Aorta (tissue), 5 donors: ENCODE measurements at regions not wholly inside any gene's neighbourhood (a gene's known extent, or its start where the extent isn't known, plus 50 kb on each side); places are given as distances from the start of the nearest gene placed in this dataset.
A peak's percentile ranks its signal among the peaks of the same experiment; 100 is the strongest.
"Not testable (repeated sequence)": the region's sequence is repeated elsewhere in the genome, so short reads cannot be mapped to it uniquely, and the experiment has no call there.

ENCODE experiments used
- ATAC-seq: fragments of 200-7000 bp; cut with Tn5 transposase; one replicate; pipeline ENCODE4 v1.9.1; 2022; ENCODE audit warnings: moderate library complexity; ENCODE audit not compliant: low FRiP score
- DNase-seq, 2 donors: peaks; one replicate each; pipeline ENCODE4 v3.0.0-alpha.2; 2020
- H3K27ac ChIP-seq, 2 donors: one replicate each; pipeline ENCODE4 v1.5.1; 2013; ENCODE audit warnings: low read length in 2 of 2, mild to moderate bottlenecking in 2 of 2, moderate library complexity in 2 of 2, control low read depth in 1 of 2, inconsistent platforms in 1 of 2, low read depth in 1 of 2
- H3K27me3 ChIP-seq, 2 donors: one replicate each; pipeline ENCODE4 v1.6.1; 2013; ENCODE audit warnings: control low read depth in 1 of 2, low read length in 1 of 2, mild to moderate bottlenecking in 1 of 2, moderate library complexity in 1 of 2; ENCODE audit not compliant: insufficient read depth in 2 of 2, control insufficient read depth in 1 of 2
- H3K36me3 ChIP-seq, 2 donors: one replicate each; pipeline ENCODE4 v1.6.1; 2013; ENCODE audit warnings: control low read depth in 1 of 2, low read length in 1 of 2, mild to moderate bottlenecking in 1 of 2; ENCODE audit not compliant: insufficient read depth in 2 of 2, control insufficient read depth in 1 of 2
- H3K4me1 ChIP-seq, 2 donors: one replicate each; pipeline ENCODE4 v1.6.1; 2013; ENCODE audit warnings: low read length in 2 of 2, control low read depth in 1 of 2, mild to moderate bottlenecking in 1 of 2, moderate library complexity in 1 of 2; ENCODE audit not compliant: insufficient read depth in 2 of 2, control insufficient read depth in 1 of 2
- H3K4me3 ChIP-seq, 2 donors: one replicate each; pipeline ENCODE4 v1.5.1; 2013; ENCODE audit warnings: low read length in 2 of 2, control low read depth in 1 of 2, mild to moderate bottlenecking in 1 of 2
- H3K9me3 ChIP-seq: one replicate; pipeline ENCODE4 v1.6.1; 2013; ENCODE audit warnings: mild to moderate bottlenecking, low read length; ENCODE audit not compliant: control insufficient read depth
- WGBS, 2 donors: extraction: QIAGEN DNeasy Blood & Tissue Kit; methylation state at CpG; one replicate each; pipeline ENCODE4 v1.1.7; 2013; 5-methylcytosine and 5-hydroxymethylcytosine counted together
- intact Hi-C, 2 donors: fragments of 100-400 bp; cut with DNase I; formaldehyde crosslinking; loops; one replicate each; pipeline versions ENCODE4 v1.14.2 to v1.15.0; 2022
- donor health status: healthy with polysubstance abuse.
- donor health status: Bipolar disorder and iron deficiency.
- donor health status: DM: no; HTN: no; CAD: no.
- donor health status: DM: no; HTN: no; CAD: no.
- donor health status: DM: yes; HTN: yes; CAD: no.

GRCh38 chr20:29743101-29743931, 1514.1 kb upstream of the DEFB115 start:
- no peak overlapping the region for H3K4me3 ChIP-seq
- WGBS, 2 donors = 32 to 46% methylated on average over 71 to 80 of the region's 80 CpGs
- DNase-seq (peak in 1 of 2 donors; percentile 69), ATAC-seq (peak; percentile 50)
- intact Hi-C loops = no loop called here
- no peaks in the 10 kb centered on the region for H3K4me1 ChIP-seq
- no peak overlapping the region for H3K27ac ChIP-seq
- no peaks in the 10 kb centered on the region for H3K36me3 ChIP-seq
- H3K27me3 ChIP-seq = no peaks in the 10 kb centered on the region
- H3K9me3 ChIP-seq = peaks cover 3% of the 10 kb centered on the region

GRCh38 chr20:29744071-29744470, 1513.4 kb upstream of the DEFB115 start:
- intact Hi-C loops = no loop called here
- ATAC-seq (no peak), DNase-seq (peak in 1 of 2 donors; percentile 67)
- Histone ChIP-seq H3K9me3 (peaks cover 3% of the 10 kb centered on the region), H3K36me3 (no peaks in the 10 kb centered on the region), H3K27me3 (no peaks in the 10 kb centered on the region), H3K4me3 (no peak overlapping the region), H3K4me1 (no peaks in the 10 kb centered on the region), H3K27ac (no peak overlapping the region)
- WGBS, 2 donors = 31 to 56% methylated on average over 37 to 38 of the region's 38 CpGs

- 83 to 84% methylated on average over 25 to 26 of the region's 26 CpGs for WGBS, 2 donors
- intact Hi-C loops = not testable (repeated sequence)
Measured at GRCh38 chr20:29745534-29746245, 1511.8 kb upstream of the DEFB115 start.

GRCh38 chr20:29750268-29750899, 1507.1 kb upstream of the DEFB115 start:
- Histone ChIP-seq H3K27me3 (no peaks in the 10 kb centered on the region), H3K36me3 (no peaks in the 10 kb centered on the region), H3K4me1 (no peaks in the 10 kb centered on the region), H3K4me3 (no peak overlapping the region), H3K27ac (no peak overlapping the region), H3K9me3 (peaks cover 1% of the 10 kb centered on the region)
- intact Hi-C loops = no loop called here
- DNase-seq (peak in 1 of 2 donors; percentile 49), ATAC-seq (no peak)
- 91 to 92% methylated on average over 33 of the region's 33 CpGs for WGBS, 2 donors

More at GRCh38 chr20:29745534-29746245, 1511.8 kb upstream of the DEFB115 start:
- not testable (repeated sequence) for ATAC-seq, H3K4me1 ChIP-seq, H3K27ac ChIP-seq, H3K27me3 ChIP-seq, H3K9me3 ChIP-seq, H3K36me3 ChIP-seq, H3K4me3 ChIP-seq
- peak in 1 of 2 donors; percentile 74 for DNase-seq

GRCh38 chr20:29752644-29753425, 1504.6 kb upstream of the DEFB115 start:
- DNase-seq, H3K9me3 ChIP-seq, intact Hi-C loops, H3K4me3 ChIP-seq, H3K27ac ChIP-seq, H3K4me1 ChIP-seq, H3K36me3 ChIP-seq, H3K27me3 ChIP-seq, ATAC-seq: not testable (repeated sequence)
- WGBS, 2 donors = 24 to 40% methylated on average over 23 to 24 of the region's 24 CpGs

- H3K9me3 ChIP-seq, H3K4me3 ChIP-seq, ATAC-seq, DNase-seq, H3K36me3 ChIP-seq, H3K27ac ChIP-seq, intact Hi-C loops, H3K4me1 ChIP-seq, H3K27me3 ChIP-seq: not testable (repeated sequence)
- WGBS, 2 donors = 23 to 50% methylated on average over 15 of the region's 15 CpGs
Measured at GRCh38 chr20:29753426-29753746, 1504.1 kb upstream of the DEFB115 start.

- H3K36me3 ChIP-seq, H3K4me1 ChIP-seq, H3K9me3 ChIP-seq, H3K4me3 ChIP-seq, ATAC-seq, H3K27me3 ChIP-seq, intact Hi-C loops, DNase-seq, H3K27ac ChIP-seq: not testable (repeated sequence)
- 73 to 81% methylated on average over 19 of the region's 19 CpGs for WGBS, 2 donors
Measured at GRCh38 chr20:29753879-29754278, 1503.6 kb upstream of the DEFB115 start.

- H3K27ac ChIP-seq, H3K27me3 ChIP-seq, DNase-seq, H3K4me1 ChIP-seq, H3K36me3 ChIP-seq, intact Hi-C loops, H3K4me3 ChIP-seq, ATAC-seq, H3K9me3 ChIP-seq: not testable (repeated sequence)
- WGBS, 2 donors = 77 to 79% methylated on average over 4 of the region's 4 CpGs
Measured at GRCh38 chr20:29755854-29756498, 1501.5 kb upstream of the DEFB115 start.
